OCI-LY3 (cell line): ENCODE measurements at regions not wholly inside any gene's neighbourhood (a gene's known extent, or its start where the extent isn't known, plus 50 kb on each side); places are given as distances from the start of the nearest gene placed in this dataset.

ENCODE experiments used
- H2AFZ ChIP-seq: fragments of 200-600, 300-600 bp; shearing (Covaris generic); 2 replicates; pipeline ENCODE4 v1.6.0; 2014; ENCODE audit warnings: antibody characterized with exemption, low read depth, low read length
- H3K27ac ChIP-seq: fragments of 200-600, 300-600 bp; sonication (generic); 2 replicates; pipeline ENCODE4 v1.5.1; 2014; ENCODE audit warnings: mild to moderate bottlenecking, low read length, moderate library complexity, mixed read lengths
- H3K27me3 ChIP-seq: fragments of 200-600, 300-600 bp; sonication (generic); 2 replicates; pipeline ENCODE4 v1.6.1; 2014; ENCODE audit warnings: low read depth, low read length, mixed read lengths
- H3K36me3 ChIP-seq: fragments of 200-600, 300-600 bp; sonication (generic); replicated peaks from 2 replicates; pipeline ENCODE3; 2014; ENCODE audit warnings: low read depth, low read length, mixed read lengths
- H3K4me1 ChIP-seq: fragments of 300-600, 200-600 bp; sonication (generic); 2 replicates; pipeline ENCODE4 v1.6.1; 2014; ENCODE audit warnings: low read length, mixed read lengths
- H3K4me2 ChIP-seq: fragments of 200-600, 300-600 bp; sonication (generic); 2 replicates; pipeline ENCODE4 v1.6.1; 2014; ENCODE audit warnings: low read length, mixed read lengths
- H3K4me3 ChIP-seq: fragments of 300-600, 200-600 bp; sonication (generic); 2 replicates; pipeline ENCODE4 v1.5.1; 2014; ENCODE audit warnings: antibody characterized with exemption, mild to moderate bottlenecking, low read length, moderate library complexity
- H3K79me2 ChIP-seq: fragments of 300-600, 200-600 bp; shearing (Covaris generic); 2 replicates; pipeline ENCODE4 v1.6.1; 2014; ENCODE audit warnings: mild to moderate bottlenecking, low read length, mixed read lengths
- H3K9ac ChIP-seq: fragments of 300-600, 200-600 bp; shearing (Covaris generic); 2 replicates; pipeline ENCODE4 v1.6.0; 2014; ENCODE audit warnings: mild to moderate bottlenecking, low read length, moderate library complexity
- H3K9me3 ChIP-seq: fragments of 200-600, 300-600 bp; shearing (Covaris generic); 2 replicates; pipeline ENCODE4 v1.6.1; 2014; ENCODE audit warnings: low read length, mixed read lengths; ENCODE audit not compliant: insufficient read depth
- H4K20me1 ChIP-seq: fragments of 200-600, 300-600 bp; sonication (generic); 2 replicates; pipeline ENCODE4 v1.6.1; 2016; ENCODE audit warnings: low read length, mixed read lengths; ENCODE audit not compliant: insufficient read depth
- CTCF ChIP-seq: fragments of 200-600, 300-600 bp; sonication (generic); IDR thresholded peaks from 2 replicates; pipeline ENCODE4 v1.5.1; 2014; ENCODE audit warnings: antibody characterized with exemption, low read length, low read depth
- EZH2phosphoT487 ChIP-seq: fragments of 200-600 bp; shearing (Covaris generic); IDR thresholded peaks from 2 replicates; pipeline ENCODE4 v1.6.1; 2018; ENCODE audit warnings: antibody characterized with exemption, mixed run types, low read depth

DNA sequence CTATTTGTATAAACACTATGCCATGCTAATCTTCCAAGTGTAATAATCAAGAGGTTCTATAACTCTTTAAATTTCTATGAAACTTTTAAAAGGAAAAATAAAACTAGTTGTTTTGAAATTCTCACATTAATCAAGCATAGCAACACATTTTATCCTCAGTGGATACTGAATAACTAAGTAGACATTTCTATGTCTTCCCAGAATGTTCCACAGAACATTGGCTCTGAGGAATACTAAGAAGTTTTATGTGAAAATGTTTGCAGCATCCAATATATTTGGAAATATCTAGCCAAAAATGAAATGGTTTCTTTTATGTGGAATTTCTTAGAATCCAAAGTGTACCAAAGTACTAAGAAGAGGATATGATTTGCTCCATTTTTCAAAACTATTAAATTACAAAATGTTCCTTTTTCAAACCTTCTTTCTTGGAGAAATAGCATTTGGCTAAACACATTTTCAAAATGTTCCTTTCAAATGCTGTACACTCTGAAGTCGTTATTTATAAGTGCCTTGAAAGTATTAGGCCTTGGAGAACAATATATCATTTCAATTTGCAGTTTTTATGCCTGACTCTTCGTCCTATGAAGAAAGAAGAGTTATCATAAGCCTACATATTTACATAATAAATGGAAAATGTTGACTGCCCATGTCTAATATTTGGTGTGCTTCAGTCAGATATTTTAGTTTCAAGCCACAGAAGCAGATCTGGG is 175.6 kb upstream of the COX7C start:
- Histone ChIP-seq H4K20me1 (no peaks in the 10 kb centered on the region), H3K36me3 (no peaks in the 10 kb centered on the region), H3K4me2 (no peak overlapping the region), H3K27ac (no peak overlapping the region), H3K27me3 (no peaks in the 10 kb centered on the region), H3K4me1 (no peaks in the 10 kb centered on the region), H3K9me3 (no peaks in the 10 kb centered on the region), H3K9ac (no peak overlapping the region), H2AFZ (no peak overlapping the region), H3K79me2 (no peaks in the 10 kb centered on the region), H3K4me3 (no peak overlapping the region)
- TF ChIP-seq EZH2phosphoT487: no peak
- TF ChIP-seq CTCF: no peak

GRCh38 chr5:86447362-86447761 is 170.4 kb upstream of the COX7C start:
- no peaks in the 10 kb centered on the region for H3K79me2 ChIP-seq
- no peak overlapping the region for H2AFZ ChIP-seq
- H3K9ac ChIP-seq: no peak overlapping the region
- H3K36me3 ChIP-seq: no peaks in the 10 kb centered on the region
- no peak overlapping the region for H3K4me2 ChIP-seq
- no peaks in the 10 kb centered on the region for H3K9me3 ChIP-seq
- TF ChIP-seq CTCF (no peak), EZH2phosphoT487 (no peak)
- no peak overlapping the region for H3K4me3 ChIP-seq
- H3K27me3 ChIP-seq: no peaks in the 10 kb centered on the region
- no peaks in the 10 kb centered on the region for H3K4me1 ChIP-seq
- H4K20me1 ChIP-seq: no peaks in the 10 kb centered on the region
- H3K27ac ChIP-seq: no peak overlapping the region

- Histone ChIP-seq H3K36me3 (no peaks in the 10 kb centered on the region), H3K4me3 (no peak overlapping the region), H3K9ac (no peak overlapping the region), H3K79me2 (no peaks in the 10 kb centered on the region), H3K4me1 (no peaks in the 10 kb centered on the region), H3K27me3 (no peaks in the 10 kb centered on the region), H2AFZ (no peak overlapping the region), H4K20me1 (no peaks in the 10 kb centered on the region), H3K4me2 (no peak overlapping the region), H3K9me3 (no peaks in the 10 kb centered on the region), H3K27ac (no peak overlapping the region)
- TF ChIP-seq CTCF (no peak), EZH2phosphoT487 (no peak)
Observed at GRCh38 chr5:86452251-86452650, 165.5 kb upstream of the COX7C start.

- Histone ChIP-seq H3K36me3 (no peaks in the 10 kb centered on the region), H3K9ac (no peak overlapping the region), H3K9me3 (0 out of 2 replicates have a peak, but pooled peaks cover 5% of the 10 kb centered on the region), H4K20me1 (no peaks in the 10 kb centered on the region), H3K27me3 (no peaks in the 10 kb centered on the region), H3K4me1 (no peaks in the 10 kb centered on the region), H3K79me2 (no peaks in the 10 kb centered on the region), H3K4me3 (no peak overlapping the region), H3K27ac (no peak overlapping the region), H3K4me2 (no peak overlapping the region), H2AFZ (no peak overlapping the region)
- TF ChIP-seq EZH2phosphoT487 (no peak), CTCF (no peak)
Observed at GRCh38 chr5:86460519-86460918, 157.2 kb upstream of the COX7C start.
